Heart right ventricle (tissue), 16 donors: ENCODE measurements at regions not wholly inside any gene's neighbourhood (a gene's known extent, or its start where the extent isn't known, plus 50 kb on each side); places are given as distances from the start of the nearest gene placed in this dataset.

ENCODE experiments used
- ATAC-seq, 8 donors: fragments of 200-7000 bp; cut with Tn5 transposase; one replicate each; pipeline ENCODE4 v1.9.1; 2020; ENCODE audit warnings: mild to moderate bottlenecking in 8 of 8, moderate library complexity in 8 of 8, moderate number of reproducible peaks in 1 of 8
- DNase-seq, 2 donors: peaks; one replicate each; pipeline ENCODE4 v3.0.0-alpha.2; 2020
- H3K27ac ChIP-seq, 10 donors: fragments of 200-600 bp; sonication (generic) in 2 of 10; one replicate each; pipeline versions ENCODE4 v1.5.0 to v1.8.0; 2020 to 2022; ENCODE audit warnings: mild to moderate bottlenecking in 3 of 10
- H3K27me3 ChIP-seq, 7 donors: fragments of 200-600 bp; one replicate each; pipeline ENCODE4 v1.8.0; 2021 to 2022; ENCODE audit warnings: mild to moderate bottlenecking in 2 of 7
- H3K36me3 ChIP-seq, 9 donors: fragments of 200-600 bp; sonication (generic) in 1 of 9; one replicate each; pipeline versions ENCODE4 v1.5.0 to v1.8.0; 2020 to 2022; ENCODE audit warnings: mild to moderate bottlenecking in 2 of 9
- H3K4me1 ChIP-seq, 9 donors: fragments of 200-600 bp; sonication (generic) in 1 of 9; one replicate each; pipeline versions ENCODE4 v1.5.0 to v1.8.0; 2020 to 2022; ENCODE audit warnings: mild to moderate bottlenecking in 4 of 9
- H3K4me3 ChIP-seq, 10 donors: fragments of 200-600 bp; sonication (generic) in 2 of 10; one replicate each; pipeline versions ENCODE4 v1.5.0 to v1.8.0; 2020 to 2022; ENCODE audit warnings: mild to moderate bottlenecking in 7 of 10, moderate library complexity in 2 of 10
- H3K9me3 ChIP-seq, 11 donors: fragments of 200-600 bp in 10 of 11; sonication (generic) in 2 of 11; one replicate each; pipeline versions ENCODE4 v1.5.0 to v1.8.0; 2013 to 2022; ENCODE audit warnings: mild to moderate bottlenecking in 2 of 11, control low read depth in 1 of 11, moderate library complexity in 1 of 11
- WGBS, 2 donors: extraction: QIAGEN DNeasy Blood & Tissue Kit; methylation state at CpG; one replicate each; pipeline ENCODE4 v1.1.7; 2013; ENCODE audit warnings: inconsistent platforms in 1 of 2; 5-methylcytosine and 5-hydroxymethylcytosine counted together
- intact Hi-C, 10 donors: fragments of 100-400 bp; cut with DNase I; formaldehyde crosslinking; loops; one replicate each; pipeline versions ENCODE4 v1.11.1 to v1.14.2; 2022
- TF ChIP-seq, protein P1 (sequence below), 9 donors: fragments of 200-600 bp; sonication (generic) in 2 of 9; IDR thresholded peaks; one replicate each; pipeline versions ENCODE4 v1.5.0 to v1.8.0; 2021 to 2022; ENCODE audit warnings: antibody characterized with exemption in 9 of 9, mild to moderate bottlenecking in 5 of 9, moderate library complexity in 1 of 9
- donor health status: Arrhythmogenic right ventricular cardiomyopathy.
- donor health status: ischemic (EF 13 %, LVEDD 7.1; RV severe dilation, severe dysfunction).
- donor health status: healthy with polysubstance abuse.
- donor health status: DM: no; HTN: yes; CAD: no.
- donor health status: DM: no; HTN: no; CAD: no.
- donor health status: ischemic (EF 25% LVEDD 6.9; RV normal size, moderate dysfunction).
- donor health status: ischemic (EF 25% LVEDD 5.7; RV mildly dilated, moderate dysfunction).
- donor health status: healthy.
- donor health status: DM: yes; HTN: yes; CAD: no.
- donor health status: Ischemic cardiomyopathy.
- donor health status: ischemic (EF 35%, LVEDD 5.7; RV mildly dilated, moderate dysfunction).
- donor health status: nonischemic (EF 11% LVEDD 7.7; RV severe dilation, severe dysfunction).
- donor health status: DM: yes; HTN: yes; CAD: no.
- donor health status: PGD.
- donor health status: ischemic (EF 29% LVEDD 5.4; RV normal size, mild dysfunction).
- donor health status: nonischemic (EF 23%, LVEDD 6.1; RV moderate dilation, normal function).

DNA sequence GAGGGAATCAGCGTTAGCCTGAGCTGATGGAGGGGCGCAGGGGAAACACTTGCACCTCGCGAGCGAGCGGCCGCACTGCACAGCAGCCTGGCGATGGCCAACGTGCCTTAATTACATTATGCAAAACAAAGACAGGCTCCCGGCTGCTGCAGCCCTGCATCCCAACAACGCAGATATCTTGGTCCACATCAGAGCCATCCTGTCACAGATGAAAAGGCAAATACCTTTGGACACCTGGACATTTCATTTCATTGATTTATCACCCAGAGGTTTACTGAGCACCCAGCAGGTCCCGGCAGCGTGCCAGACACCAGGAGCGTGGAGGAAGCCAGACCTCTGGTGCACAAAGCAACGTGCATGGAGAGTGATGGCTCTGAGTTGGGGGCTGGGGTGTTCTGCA is 843.0 kb downstream of the TBC1D22A start:
- peaks cover 0 to 45% (median 19%) of the 10 kb centered on the region in 7 donors for H3K27me3 ChIP-seq
- no peaks in the 10 kb centered on the region for H3K36me3 ChIP-seq
- no peak overlapping the region for H3K27ac ChIP-seq
- intact Hi-C loops, result no loop called here
- peaks cover 0 to 13% (median 0%) of the 10 kb centered on the region in 11 donors for H3K9me3 ChIP-seq
- no peaks in the 10 kb centered on the region for H3K4me1 ChIP-seq
- ATAC-seq (no peak), DNase-seq (no peak)
- WGBS, 2 donors, result 74% methylated on average over 15 of the region's 15 CpGs
- TF ChIP-seq, protein P1, sequence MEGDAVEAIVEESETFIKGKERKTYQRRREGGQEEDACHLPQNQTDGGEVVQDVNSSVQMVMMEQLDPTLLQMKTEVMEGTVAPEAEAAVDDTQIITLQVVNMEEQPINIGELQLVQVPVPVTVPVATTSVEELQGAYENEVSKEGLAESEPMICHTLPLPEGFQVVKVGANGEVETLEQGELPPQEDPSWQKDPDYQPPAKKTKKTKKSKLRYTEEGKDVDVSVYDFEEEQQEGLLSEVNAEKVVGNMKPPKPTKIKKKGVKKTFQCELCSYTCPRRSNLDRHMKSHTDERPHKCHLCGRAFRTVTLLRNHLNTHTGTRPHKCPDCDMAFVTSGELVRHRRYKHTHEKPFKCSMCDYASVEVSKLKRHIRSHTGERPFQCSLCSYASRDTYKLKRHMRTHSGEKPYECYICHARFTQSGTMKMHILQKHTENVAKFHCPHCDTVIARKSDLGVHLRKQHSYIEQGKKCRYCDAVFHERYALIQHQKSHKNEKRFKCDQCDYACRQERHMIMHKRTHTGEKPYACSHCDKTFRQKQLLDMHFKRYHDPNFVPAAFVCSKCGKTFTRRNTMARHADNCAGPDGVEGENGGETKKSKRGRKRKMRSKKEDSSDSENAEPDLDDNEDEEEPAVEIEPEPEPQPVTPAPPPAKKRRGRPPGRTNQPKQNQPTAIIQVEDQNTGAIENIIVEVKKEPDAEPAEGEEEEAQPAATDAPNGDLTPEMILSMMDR (IDR thresholded peaks at IDR 0.05), result no peak
- H3K4me3 ChIP-seq, result no peak overlapping the region

DNA sequence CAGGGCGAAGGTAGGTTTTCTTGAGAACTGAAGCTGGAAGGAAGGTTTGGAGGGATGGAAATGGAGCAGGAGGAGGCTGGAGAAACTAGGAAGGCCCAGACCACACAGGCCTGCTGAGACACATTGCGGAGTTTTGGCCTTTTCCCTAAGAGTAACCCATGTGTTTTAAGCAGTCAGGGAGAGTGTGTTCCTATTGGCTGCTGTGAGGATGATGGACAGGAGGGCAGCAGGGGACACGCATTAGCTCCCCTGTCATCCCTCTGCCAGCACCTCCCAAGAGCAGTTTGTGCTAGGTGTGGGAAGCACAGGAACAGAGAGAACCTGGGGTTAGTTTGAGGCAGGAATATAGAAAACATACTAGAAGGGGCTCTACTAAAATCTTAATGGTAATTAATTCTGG is 842.1 kb downstream of the TBC1D22A start:
- intact Hi-C loops, result no loop called here
- no peak for DNase-seq
- TF ChIP-seq, protein P1 (IDR thresholded peaks at IDR 0.05), result no peak
- ATAC-seq, result no peak
- no peak overlapping the region for H3K27ac ChIP-seq
- H3K9me3 ChIP-seq, result peaks cover 0 to 5% (median 0%) of the 10 kb centered on the region in 11 donors
- H3K27me3 ChIP-seq, result peaks cover 0 to 47% (median 19%) of the 10 kb centered on the region in 7 donors
- H3K4me1 ChIP-seq, result no peaks in the 10 kb centered on the region
- 63 to 69% methylated on average over 3 of the region's 3 CpGs for WGBS, 2 donors
- H3K4me3 ChIP-seq, result no peak overlapping the region
- H3K36me3 ChIP-seq, result no peaks in the 10 kb centered on the region

DNA sequence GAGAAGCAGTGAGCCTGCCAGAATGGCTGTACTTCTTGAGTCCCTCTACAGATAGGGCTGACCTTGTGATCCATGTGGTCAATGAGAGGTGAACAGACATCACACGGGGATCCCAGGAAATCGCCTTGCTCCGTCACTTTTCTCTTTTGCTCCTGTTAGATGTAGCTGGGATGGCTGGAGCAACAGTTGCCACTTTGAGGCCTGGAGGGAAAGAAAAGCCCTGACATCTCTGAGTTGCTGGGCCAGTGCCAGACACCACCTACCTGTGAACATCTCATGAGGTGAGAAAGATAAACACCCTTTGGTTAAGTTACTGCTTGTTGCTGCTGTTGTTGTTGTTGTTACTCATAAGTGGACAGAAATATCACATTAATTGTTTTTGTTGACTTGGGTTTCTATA is 840.3 kb downstream of the TBC1D22A start:
- no peaks in the 10 kb centered on the region for H3K36me3 ChIP-seq

DNA sequence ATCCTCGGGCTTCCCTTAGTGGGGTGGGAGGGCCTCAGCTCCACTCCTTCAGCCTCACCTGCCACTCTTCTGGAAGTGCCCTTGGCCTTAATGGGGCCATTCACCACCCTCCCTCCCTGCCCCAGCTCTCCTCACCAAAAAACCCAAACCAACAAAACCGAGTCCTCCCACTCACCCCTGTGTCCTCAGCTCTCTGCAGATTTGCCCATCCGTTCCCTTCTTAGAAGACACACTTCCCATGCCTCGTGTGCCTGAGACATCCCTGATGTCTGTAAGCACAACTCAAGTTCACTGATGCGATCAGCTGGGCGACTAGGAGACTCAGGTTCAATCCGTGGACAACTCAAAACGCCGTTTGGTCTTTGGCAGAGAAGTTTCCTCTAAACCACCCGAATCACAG is 839.2 kb downstream of the TBC1D22A start:
- Histone ChIP-seq H3K4me3 (no peak overlapping the region), H3K9me3 (peaks cover 0 to 5% (median 0%) of the 10 kb centered on the region in 11 donors), H3K36me3 (no peaks in the 10 kb centered on the region), H3K27me3 (peaks cover 0 to 36% (median 7%) of the 10 kb centered on the region in 7 donors), H3K27ac (no peak overlapping the region), H3K4me1 (no peaks in the 10 kb centered on the region)
- intact Hi-C loops, result no loop called here
- TF ChIP-seq, protein P1 (IDR thresholded peaks at IDR 0.05), result no peak
- 71 to 75% methylated on average over 10 of the region's 10 CpGs for WGBS, 2 donors
- ATAC-seq (no peak), DNase-seq (no peak)

More for the DNA sequence above, 840.3 kb downstream of the TBC1D22A start:
- H3K4me1 ChIP-seq, result no peaks in the 10 kb centered on the region
- H3K27ac ChIP-seq, result no peak overlapping the region
- WGBS, 2 donors, result 92 to 93% methylated on average over 3 of the region's 3 CpGs
- TF ChIP-seq, protein P1 (IDR thresholded peaks at IDR 0.05), result no peak
- H3K27me3 ChIP-seq, result peaks cover 0 to 40% (median 7%) of the 10 kb centered on the region in 7 donors
- no peak for ATAC-seq
- DNase-seq, result no peak
- intact Hi-C loops, result no loop called here
- H3K4me3 ChIP-seq, result no peak overlapping the region
- peaks cover 0 to 5% (median 0%) of the 10 kb centered on the region in 11 donors for H3K9me3 ChIP-seq
